ENCODE measurements at regions not wholly inside any gene's neighbourhood (a gene's known extent, or its start where the extent isn't known, plus 50 kb on each side); places are given as distances from the start of the nearest gene placed in this dataset.

- no peak for TF ChIP-seq ZNF565 (CRISPR knock-in tag; conservative IDR thresholded peaks at IDR 0.05; ENCODE audit: low read depth)
- TF ChIP-seq ZNF8 (CRISPR knock-in tag; IDR thresholded peaks at IDR 0.05) = no peak
- TF ChIP-seq SNAI2 (CRISPR knock-in tag; IDR thresholded peaks at IDR 0.05) = no peak
- TF ChIP-seq RARB (CRISPR knock-in tag; IDR thresholded peaks at IDR 0.05) = no peak
- no peak for TF ChIP-seq CSRNP3 (CRISPR knock-in tag; IDR thresholded peaks at IDR 0.05)
- TF ChIP-seq PPARA (CRISPR knock-in tag; IDR thresholded peaks at IDR 0.05; ENCODE audit: borderline replicate concordance) = no peak
- no peak for TF ChIP-seq ZNF70 (CRISPR knock-in tag; IDR thresholded peaks at IDR 0.05)
- no peak for TF ChIP-seq PATZ1 (CRISPR knock-in tag; IDR thresholded peaks at IDR 0.05; ENCODE audit: borderline replicate concordance)
- no peak for TF ChIP-seq GLIS3 (CRISPR knock-in tag; IDR thresholded peaks at IDR 0.05)
- TF ChIP-seq ISL1 (CRISPR knock-in tag; IDR thresholded peaks at IDR 0.05) = no peak
- no peak for TF ChIP-seq ARNTL (CRISPR knock-in tag; IDR thresholded peaks at IDR 0.05; ENCODE audit: borderline replicate concordance, low read depth)
- no peak for TF ChIP-seq ESRRG (CRISPR knock-in tag; IDR thresholded peaks at IDR 0.05)
- no peak for TF ChIP-seq CREB5 (CRISPR knock-in tag; IDR thresholded peaks at IDR 0.05; ENCODE audit: low read depth)
- no peak for TF ChIP-seq ZC3H10 (CRISPR knock-in tag; IDR thresholded peaks at IDR 0.05)
- no peak for TF ChIP-seq ZFP3 (CRISPR knock-in tag; IDR thresholded peaks at IDR 0.05)
- ATAC-seq = no peak
Observed at GRCh38 chr3:62992520-62992919, 117.3 kb upstream of the CADPS start.

- no peak for TF ChIP-seq OSR1 (CRISPR knock-in tag; IDR thresholded peaks at IDR 0.05)
- TF ChIP-seq ZNF70 (CRISPR knock-in tag; IDR thresholded peaks at IDR 0.05) = no peak
- TF ChIP-seq CSRNP3 (CRISPR knock-in tag; IDR thresholded peaks at IDR 0.05) = no peak
- no peak for TF ChIP-seq ISL1 (CRISPR knock-in tag; IDR thresholded peaks at IDR 0.05)
- TF ChIP-seq ESRRG (CRISPR knock-in tag; IDR thresholded peaks at IDR 0.05) = no peak
- TF ChIP-seq RARB (CRISPR knock-in tag; IDR thresholded peaks at IDR 0.05) = no peak
- no peak for ATAC-seq
Observed at GRCh38 chr3:62995119-62995518, 119.9 kb upstream of the CADPS start.

GRCh38 chr3:62995530-62995929 is 120.3 kb upstream of the CADPS start:
- TF ChIP-seq ZFP30 (CRISPR knock-in tag; IDR thresholded peaks at IDR 0.05) (no peak), ZFP3 (CRISPR knock-in tag; IDR thresholded peaks at IDR 0.05) (no peak), TCF4 (CRISPR knock-in tag; IDR thresholded peaks at IDR 0.05; ENCODE audit: borderline replicate concordance) (no peak), PPARA (CRISPR knock-in tag; IDR thresholded peaks at IDR 0.05; ENCODE audit: borderline replicate concordance) (no peak), GLIS3 (CRISPR knock-in tag; IDR thresholded peaks at IDR 0.05) (no peak), OSR1 (CRISPR knock-in tag; IDR thresholded peaks at IDR 0.05) (no peak), TOX (CRISPR knock-in tag; IDR thresholded peaks at IDR 0.05; ENCODE audit: borderline replicate concordance) (no peak), ZNF8 (CRISPR knock-in tag; IDR thresholded peaks at IDR 0.05) (no peak), CSDC2 (CRISPR knock-in tag; IDR thresholded peaks at IDR 0.05) (no peak), ARNTL (CRISPR knock-in tag; IDR thresholded peaks at IDR 0.05; ENCODE audit: borderline replicate concordance, low read depth) (no peak), ZNF565 (CRISPR knock-in tag; conservative IDR thresholded peaks at IDR 0.05; ENCODE audit: low read depth) (no peak), POU6F1 (CRISPR knock-in tag; IDR thresholded peaks at IDR 0.05; ENCODE audit: borderline replicate concordance, low read depth) (no peak), ESRRG (CRISPR knock-in tag; IDR thresholded peaks at IDR 0.05) (no peak), ISL1 (CRISPR knock-in tag; IDR thresholded peaks at IDR 0.05) (no peak), ZC3H10 (CRISPR knock-in tag; IDR thresholded peaks at IDR 0.05) (no peak), ZNF70 (CRISPR knock-in tag; IDR thresholded peaks at IDR 0.05) (no peak), CREB5 (CRISPR knock-in tag; IDR thresholded peaks at IDR 0.05; ENCODE audit: low read depth) (no peak)
- no peak for ATAC-seq
